Stimulated activated CD4-positive, alpha-beta T cell treated with anti-CD3 and anti-CD28 coated beads, Interleukin-1b, Interleukin-23, amount 100 ng/mL, for 1 hour (primary cell): ENCODE measurements at regions not wholly inside any gene's neighbourhood (a gene's known extent, or its start where the extent isn't known, plus 50 kb on each side); places are given as distances from the start of the nearest gene placed in this dataset.

ENCODE experiments used
- DNase-seq, 2 donors: peaks; one replicate each; pipeline ENCODE4 v3.0.0-alpha.2; 2020; ENCODE audit warnings: low read depth in 2 of 2

- DNase-seq, result no peak
Observed at GRCh38 chr14:99050309-99050708, 221.7 kb downstream of the BCL11B start.

GRCh38 chr14:99052467-99052866 lies 219.5 kb downstream of the BCL11B start:
- DNase-seq, result no peak

GRCh38 chr14:99055019-99055418 lies 217.0 kb downstream of the BCL11B start:
- DNase-seq, result no peak

- no peak for DNase-seq
Observed at GRCh38 chr14:99055816-99056215, 216.2 kb downstream of the BCL11B start.

GRCh38 chr14:99057576-99058083 lies 214.4 kb downstream of the BCL11B start:
- DNase-seq, result no peak

- no peak for DNase-seq
Observed at GRCh38 chr14:99058542-99058941, 213.5 kb downstream of the BCL11B start.

GRCh38 chr14:99062216-99062615 lies 209.8 kb downstream of the BCL11B start:
- no peak for DNase-seq

- no peak for DNase-seq
Observed at GRCh38 chr14:99062772-99063418, 209.1 kb downstream of the BCL11B start.

- no peak for DNase-seq
Observed at GRCh38 chr14:99063620-99064225, 208.3 kb downstream of the BCL11B start.

- no peak for DNase-seq
Observed at GRCh38 chr14:99064262-99064954, 207.6 kb downstream of the BCL11B start.

GRCh38 chr14:99065551-99065950 lies 206.4 kb downstream of the BCL11B start:
- DNase-seq, result no peak

GRCh38 chr14:99066378-99066777 lies 205.6 kb downstream of the BCL11B start:
- DNase-seq, result no peak

GRCh38 chr14:99067141-99067920 lies 204.7 kb downstream of the BCL11B start:
- DNase-seq, result no peak

GRCh38 chr14:99067927-99068326 lies 204.1 kb downstream of the BCL11B start:
- DNase-seq, result no peak

- no peak for DNase-seq
Observed at GRCh38 chr14:99069946-99070345, 202.1 kb downstream of the BCL11B start.

GRCh38 chr14:99072433-99072832 lies 199.6 kb downstream of the BCL11B start:
- no peak for DNase-seq

GRCh38 chr14:99072956-99073355 lies 199.0 kb downstream of the BCL11B start:
- no peak for DNase-seq

- no peak for DNase-seq
Observed at GRCh38 chr14:99073431-99073830, 198.6 kb downstream of the BCL11B start.

GRCh38 chr14:99075061-99075460 lies 196.9 kb downstream of the BCL11B start:
- DNase-seq, result no peak

- DNase-seq, result no peak
Observed at GRCh38 chr14:99075771-99076375, 196.1 kb downstream of the BCL11B start.

- no peak for DNase-seq
Observed at GRCh38 chr14:99077076-99077843, 194.7 kb downstream of the BCL11B start.
